Fibroblast of lung (primary cell): ENCODE measurements at regions not wholly inside any gene's neighbourhood (a gene's known extent, or its start where the extent isn't known, plus 50 kb on each side); places are given as distances from the start of the nearest gene placed in this dataset.

ENCODE experiments used
- EZH2 ChIP-seq: IDR thresholded peaks from 2 replicates; pipeline ENCODE4 v1.5.1; 2012; ENCODE audit warnings: low read length, control low read depth, mild to moderate bottlenecking; ENCODE audit errors: missing control alignments
- TF ChIP-seq, protein P1 (sequence below), 2 donors: IDR thresholded peaks in 1 of 2; conservative IDR thresholded peaks in 1 of 2; 1 replicate in 1 of 2; 2 replicates in 1 of 2; pipeline ENCODE4 v1.5.1; 2011 to 2012; ENCODE audit warnings: low read length in 2 of 2, control low read depth in 1 of 2, inconsistent platforms in 1 of 2, low read depth in 1 of 2, mild to moderate bottlenecking in 1 of 2

DNA sequence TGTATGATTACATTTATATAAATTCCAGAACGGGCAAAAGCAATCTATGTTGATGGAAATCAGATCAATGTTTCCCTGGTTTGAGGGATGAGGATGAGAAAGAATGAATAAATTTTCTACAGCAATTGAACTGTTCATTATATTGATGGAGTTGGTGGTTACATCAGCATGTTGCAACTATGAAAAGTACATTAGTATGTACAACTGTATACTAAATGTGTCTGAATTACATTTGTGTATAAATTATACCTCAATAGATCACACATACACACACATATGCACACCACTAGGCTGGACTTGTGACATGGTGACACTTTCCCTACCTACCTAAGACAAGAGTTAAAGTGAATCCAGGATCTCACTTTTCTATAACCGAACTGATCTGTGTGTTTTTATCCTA is 608.0 kb downstream of the CDH11 start:
- TF ChIP-seq, protein P1, sequence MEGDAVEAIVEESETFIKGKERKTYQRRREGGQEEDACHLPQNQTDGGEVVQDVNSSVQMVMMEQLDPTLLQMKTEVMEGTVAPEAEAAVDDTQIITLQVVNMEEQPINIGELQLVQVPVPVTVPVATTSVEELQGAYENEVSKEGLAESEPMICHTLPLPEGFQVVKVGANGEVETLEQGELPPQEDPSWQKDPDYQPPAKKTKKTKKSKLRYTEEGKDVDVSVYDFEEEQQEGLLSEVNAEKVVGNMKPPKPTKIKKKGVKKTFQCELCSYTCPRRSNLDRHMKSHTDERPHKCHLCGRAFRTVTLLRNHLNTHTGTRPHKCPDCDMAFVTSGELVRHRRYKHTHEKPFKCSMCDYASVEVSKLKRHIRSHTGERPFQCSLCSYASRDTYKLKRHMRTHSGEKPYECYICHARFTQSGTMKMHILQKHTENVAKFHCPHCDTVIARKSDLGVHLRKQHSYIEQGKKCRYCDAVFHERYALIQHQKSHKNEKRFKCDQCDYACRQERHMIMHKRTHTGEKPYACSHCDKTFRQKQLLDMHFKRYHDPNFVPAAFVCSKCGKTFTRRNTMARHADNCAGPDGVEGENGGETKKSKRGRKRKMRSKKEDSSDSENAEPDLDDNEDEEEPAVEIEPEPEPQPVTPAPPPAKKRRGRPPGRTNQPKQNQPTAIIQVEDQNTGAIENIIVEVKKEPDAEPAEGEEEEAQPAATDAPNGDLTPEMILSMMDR (conservative IDR thresholded peaks at IDR 0.05 in 1 of 2, IDR thresholded peaks at IDR 0.05 in 1 of 2; ENCODE audit: low read depth in 1 of 2, low read length in 2 of 2), result no peak
- TF ChIP-seq EZH2, result no peak
